ENCODE measurements at regions not wholly inside any gene's neighbourhood (a gene's known extent, or its start where the extent isn't known, plus 50 kb on each side); places are given as distances from the start of the nearest gene placed in this dataset.

- Histone ChIP-seq H3K9me3 (no peaks in the 10 kb centered on the region), H3K27me3 (no peaks in the 10 kb centered on the region), H3K27ac (no peak overlapping the region), H3K36me3 (replicated peaks in 1 of 2; ENCODE audit: insufficient read depth in 1 of 2, low read depth in 2 of 2) (no peaks in the 10 kb centered on the region), H3K4me1 (no peaks in the 10 kb centered on the region), H3K4me3 (no peak overlapping the region)
- 82 to 86% methylated on average over 2 of the region's 2 CpGs for WGBS, 2 donors
- TF ChIP-seq CTCF (IDR thresholded peaks at IDR 0.05) (no peak), POLR2A (IDR thresholded peaks at IDR 0.05) (no peak)
- intact Hi-C loops (cut with DNase I) = no loop called here
- DNase-seq (no peak), ATAC-seq (no peak)
These were observed 522.9 kb upstream of the NR3C2 start for GRCh38 chr4:148965080-148965479.

GRCh38 chr4:148964456-148964855 is 522.2 kb upstream of the NR3C2 start:
- Histone ChIP-seq H3K27ac (no peak overlapping the region), H3K27me3 (no peaks in the 10 kb centered on the region), H3K9me3 (no peaks in the 10 kb centered on the region), H3K4me3 (no peak overlapping the region), H3K36me3 (replicated peaks in 1 of 2; ENCODE audit: insufficient read depth in 1 of 2, low read depth in 2 of 2) (no peaks in the 10 kb centered on the region), H3K4me1 (no peaks in the 10 kb centered on the region)
- ATAC-seq = no peak
- no peak for DNase-seq
- TF ChIP-seq CTCF (IDR thresholded peaks at IDR 0.05) = no peak
- no peak for TF ChIP-seq POLR2A (IDR thresholded peaks at IDR 0.05)
- 47 to 53% methylated on average over 2 of the region's 2 CpGs for WGBS, 2 donors
- intact Hi-C loops (cut with DNase I) = no loop called here

GRCh38 chr4:148962539-148963290 is 520.5 kb upstream of the NR3C2 start:
- no peak for TF ChIP-seq CTCF (IDR thresholded peaks at IDR 0.05)
- WGBS, 2 donors = 37 to 75% methylated on average over 2 of the region's 2 CpGs
- no peaks in the 10 kb centered on the region for H3K9me3 ChIP-seq
- H3K27ac ChIP-seq = no peak overlapping the region
- ATAC-seq (no peak), DNase-seq (no peak)
- intact Hi-C loops (cut with DNase I) = no loop called here
- no peaks in the 10 kb centered on the region for H3K36me3 ChIP-seq (replicated peaks in 1 of 2; ENCODE audit: insufficient read depth in 1 of 2, low read depth in 2 of 2)
- no peak overlapping the region for H3K4me3 ChIP-seq
- H3K27me3 ChIP-seq = no peaks in the 10 kb centered on the region
- H3K4me1 ChIP-seq = no peaks in the 10 kb centered on the region

GRCh38 chr4:148961526-148961925 is 519.3 kb upstream of the NR3C2 start:
- WGBS, 2 donors = 67 to 72% methylated on average over 4 of the region's 4 CpGs
- no peaks in the 10 kb centered on the region for H3K36me3 ChIP-seq (replicated peaks in 1 of 2; ENCODE audit: insufficient read depth in 1 of 2, low read depth in 2 of 2)
- ATAC-seq = no peak
- H3K27ac ChIP-seq = no peak overlapping the region
- H3K27me3 ChIP-seq = no peaks in the 10 kb centered on the region
- no peaks in the 10 kb centered on the region for H3K9me3 ChIP-seq
- H3K4me1 ChIP-seq = no peaks in the 10 kb centered on the region
- no peak for DNase-seq
- no peak for TF ChIP-seq CTCF (IDR thresholded peaks at IDR 0.05)
- no peak for TF ChIP-seq POLR2A (IDR thresholded peaks at IDR 0.05)
- H3K4me3 ChIP-seq = no peak overlapping the region
- intact Hi-C loops (cut with DNase I) = no loop called here

GRCh38 chr4:148958317-148958716 is 516.1 kb upstream of the NR3C2 start:
- TF ChIP-seq CTCF (IDR thresholded peaks at IDR 0.05) (no peak), POLR2A (IDR thresholded peaks at IDR 0.05) (no peak)
- H3K4me3 ChIP-seq = no peak overlapping the region
- no peaks in the 10 kb centered on the region for H3K36me3 ChIP-seq (replicated peaks in 1 of 2; ENCODE audit: insufficient read depth in 1 of 2, low read depth in 2 of 2)

More at GRCh38 chr4:148958317-148958716, 516.1 kb upstream of the NR3C2 start:
- intact Hi-C loops (cut with DNase I) = no loop called here
- no peak overlapping the region for H3K27ac ChIP-seq
- no peaks in the 10 kb centered on the region for H3K4me1 ChIP-seq
- ATAC-seq (no peak), DNase-seq (no peak)
- no peaks in the 10 kb centered on the region for H3K9me3 ChIP-seq
- no peaks in the 10 kb centered on the region for H3K27me3 ChIP-seq
- WGBS, 2 donors = 69 to 79% methylated on average over 1 of the region's 1 CpG
